CD4-positive, alpha-beta T cell treated with Interleukin-6 for 4 hours (primary cell): ENCODE measurements at regions not wholly inside any gene's neighbourhood (a gene's known extent, or its start where the extent isn't known, plus 50 kb on each side); places are given as distances from the start of the nearest gene placed in this dataset.

Source experiments
- DNase-seq: peaks from one replicate; pipeline ENCODE4 v3.0.0-alpha.2; 2020; ENCODE audit warnings: mixed read lengths

- no peak for DNase-seq
Observed at GRCh38 chr18:53625997-53626599, 598.4 kb downstream of the MBD2 start.

- DNase-seq, result no peak
Observed at GRCh38 chr18:53610957-53611356, 613.5 kb downstream of the MBD2 start.

- no peak for DNase-seq
Observed at GRCh38 chr18:53606792-53607191, 617.7 kb downstream of the MBD2 start.

- no peak for DNase-seq
Observed at GRCh38 chr18:53605198-53605597, 619.3 kb downstream of the MBD2 start.

GRCh38 chr18:53603276-53603675, 621.2 kb downstream of the MBD2 start:
- no peak for DNase-seq

GRCh38 chr18:53601344-53601743, 623.1 kb downstream of the MBD2 start:
- no peak for DNase-seq

GRCh38 chr18:53586923-53587322, 637.5 kb downstream of the MBD2 start:
- DNase-seq, result no peak
